PFSK-1 (cell line): ENCODE measurements at regions not wholly inside any gene's neighbourhood (a gene's known extent, or its start where the extent isn't known, plus 50 kb on each side); places are given as distances from the start of the nearest gene placed in this dataset.

Source experiments
- FOXP2 ChIP-seq: optimal IDR thresholded peaks from 2 replicates; pipeline ENCODE3; 2011; ENCODE audit warnings: borderline replicate concordance, control low read depth, inconsistent platforms; ENCODE audit not compliant: insufficient read depth; ENCODE audit errors: extremely low read length, extremely low read depth
- POLR2AphosphoS5 ChIP-seq: IDR thresholded peaks from 2 replicates; pipeline ENCODE4 v1.6.1; 2012; ENCODE audit warnings: low read depth, mild to moderate bottlenecking, control low read depth, low read length, moderate library complexity
- SIN3A ChIP-seq: IDR thresholded peaks from 2 replicates; pipeline ENCODE4 v1.6.1; 2012; ENCODE audit warnings: mild to moderate bottlenecking, low read length, moderate library complexity, borderline replicate concordance; ENCODE audit not compliant: insufficient read depth
- TAF1 ChIP-seq: IDR thresholded peaks from 2 replicates; pipeline ENCODE4 v1.6.1; 2012; ENCODE audit warnings: low read length, control low read depth, borderline replicate concordance; ENCODE audit not compliant: insufficient read depth
- TF ChIP-seq, protein P1 (sequence below), 2 experiments: IDR thresholded peaks; 2 replicates each; pipeline versions ENCODE4 v1.6.1 to v1.8.0; 2011 to 2012; ENCODE audit warnings: low read depth in 2 of 2, low read length in 2 of 2, control low read depth in 1 of 2, inconsistent platforms in 1 of 2, mild to moderate bottlenecking in 1 of 2, moderate library complexity in 1 of 2; ENCODE audit not compliant: insufficient read depth in 1 of 2

DNA sequence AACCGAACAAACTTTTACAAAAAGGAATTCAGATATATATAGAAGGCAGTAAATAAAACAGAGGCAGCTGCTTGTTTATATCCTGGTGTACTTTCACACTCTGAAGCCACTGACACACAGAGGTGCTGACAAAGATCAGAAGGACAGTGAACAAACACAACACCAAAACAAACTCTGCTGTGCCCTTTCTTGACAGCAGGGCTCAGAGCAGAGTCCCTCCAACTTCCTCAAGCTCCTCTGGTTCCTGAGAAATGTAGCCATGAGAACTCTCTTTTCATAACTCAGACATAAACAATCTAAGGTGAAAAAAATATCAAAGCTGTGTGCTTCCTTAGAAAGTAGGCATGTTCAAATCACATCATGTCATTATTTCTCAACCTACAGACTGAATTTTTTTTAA lies 1052.8 kb upstream of the SPRY2 start:
- TF ChIP-seq POLR2AphosphoS5 (no peak), FOXP2 (no peak), SIN3A (no peak), TAF1 (no peak)
- TF ChIP-seq, protein P1, sequence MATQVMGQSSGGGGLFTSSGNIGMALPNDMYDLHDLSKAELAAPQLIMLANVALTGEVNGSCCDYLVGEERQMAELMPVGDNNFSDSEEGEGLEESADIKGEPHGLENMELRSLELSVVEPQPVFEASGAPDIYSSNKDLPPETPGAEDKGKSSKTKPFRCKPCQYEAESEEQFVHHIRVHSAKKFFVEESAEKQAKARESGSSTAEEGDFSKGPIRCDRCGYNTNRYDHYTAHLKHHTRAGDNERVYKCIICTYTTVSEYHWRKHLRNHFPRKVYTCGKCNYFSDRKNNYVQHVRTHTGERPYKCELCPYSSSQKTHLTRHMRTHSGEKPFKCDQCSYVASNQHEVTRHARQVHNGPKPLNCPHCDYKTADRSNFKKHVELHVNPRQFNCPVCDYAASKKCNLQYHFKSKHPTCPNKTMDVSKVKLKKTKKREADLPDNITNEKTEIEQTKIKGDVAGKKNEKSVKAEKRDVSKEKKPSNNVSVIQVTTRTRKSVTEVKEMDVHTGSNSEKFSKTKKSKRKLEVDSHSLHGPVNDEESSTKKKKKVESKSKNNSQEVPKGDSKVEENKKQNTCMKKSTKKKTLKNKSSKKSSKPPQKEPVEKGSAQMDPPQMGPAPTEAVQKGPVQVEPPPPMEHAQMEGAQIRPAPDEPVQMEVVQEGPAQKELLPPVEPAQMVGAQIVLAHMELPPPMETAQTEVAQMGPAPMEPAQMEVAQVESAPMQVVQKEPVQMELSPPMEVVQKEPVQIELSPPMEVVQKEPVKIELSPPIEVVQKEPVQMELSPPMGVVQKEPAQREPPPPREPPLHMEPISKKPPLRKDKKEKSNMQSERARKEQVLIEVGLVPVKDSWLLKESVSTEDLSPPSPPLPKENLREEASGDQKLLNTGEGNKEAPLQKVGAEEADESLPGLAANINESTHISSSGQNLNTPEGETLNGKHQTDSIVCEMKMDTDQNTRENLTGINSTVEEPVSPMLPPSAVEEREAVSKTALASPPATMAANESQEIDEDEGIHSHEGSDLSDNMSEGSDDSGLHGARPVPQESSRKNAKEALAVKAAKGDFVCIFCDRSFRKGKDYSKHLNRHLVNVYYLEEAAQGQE (IDR thresholded peaks at IDR 0.05; ENCODE audit: insufficient read depth in 1 of 2, low read depth in 2 of 2, low read length in 2 of 2), result no peak

DNA sequence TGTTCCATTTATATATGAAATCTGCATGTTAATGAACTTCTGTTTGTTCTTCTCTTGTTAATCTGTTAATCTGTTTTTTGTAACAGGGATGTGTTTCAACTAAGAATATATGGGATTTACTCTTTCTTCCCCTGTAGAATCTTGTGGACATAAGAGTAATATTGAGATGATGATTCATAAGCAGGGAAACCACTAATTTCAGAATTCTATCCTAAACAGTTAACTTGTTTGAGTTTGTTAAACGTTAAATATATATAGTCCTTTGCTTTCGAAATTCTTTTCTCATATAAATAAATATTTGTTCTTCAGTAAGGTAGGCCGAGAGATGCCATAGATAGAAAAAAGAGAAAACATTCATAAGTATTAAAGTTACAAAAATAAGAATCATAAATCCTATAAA lies 1052.2 kb upstream of the SPRY2 start:
- TF ChIP-seq, protein P1 (IDR thresholded peaks at IDR 0.05; ENCODE audit: insufficient read depth in 1 of 2, low read depth in 2 of 2, low read length in 2 of 2), result no peak
- no peak for TF ChIP-seq POLR2AphosphoS5
- no peak for TF ChIP-seq TAF1
- no peak for TF ChIP-seq SIN3A
- no peak for TF ChIP-seq FOXP2

GRCh38 chr13:81388400-81388799 lies 1047.5 kb upstream of the SPRY2 start:
- TF ChIP-seq TAF1 (no peak), FOXP2 (no peak), POLR2AphosphoS5 (no peak), SIN3A (no peak)
- TF ChIP-seq, protein P1 (IDR thresholded peaks at IDR 0.05; ENCODE audit: insufficient read depth in 1 of 2, low read depth in 2 of 2, low read length in 2 of 2), result no peak

DNA sequence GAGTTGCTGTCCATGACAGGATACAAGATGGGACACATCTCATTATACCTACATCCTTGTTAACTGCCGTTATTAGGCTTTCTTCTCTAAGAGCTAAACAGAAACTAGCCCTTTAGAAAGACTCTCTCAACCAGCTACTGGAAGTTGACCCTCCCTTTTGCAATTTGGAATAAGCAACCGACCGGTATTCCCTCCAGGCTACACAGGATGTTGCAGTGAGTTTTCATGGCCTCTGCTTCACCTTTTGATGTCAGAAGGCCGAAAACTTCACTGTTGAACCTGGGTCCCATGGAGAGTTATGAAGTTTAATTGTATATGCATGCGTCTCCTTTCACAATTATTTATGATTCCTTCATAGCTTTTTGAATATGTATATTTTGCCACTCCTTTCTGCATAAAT lies 1042.5 kb upstream of the SPRY2 start:
- TF ChIP-seq SIN3A, result no peak
- no peak for TF ChIP-seq TAF1
- TF ChIP-seq FOXP2, result no peak
- TF ChIP-seq POLR2AphosphoS5, result no peak
- TF ChIP-seq, protein P1 (IDR thresholded peaks at IDR 0.05; ENCODE audit: insufficient read depth in 1 of 2, low read depth in 2 of 2, low read length in 2 of 2), result no peak

- TF ChIP-seq SIN3A (no peak), TAF1 (no peak), POLR2AphosphoS5 (no peak), FOXP2 (no peak)
- TF ChIP-seq, protein P1 (IDR thresholded peaks at IDR 0.05; ENCODE audit: insufficient read depth in 1 of 2, low read depth in 2 of 2, low read length in 2 of 2), result no peak
Measured at GRCh38 chr13:81382246-81382645, 1041.3 kb upstream of the SPRY2 start.
